Esophagus squamous epithelium (tissue), 4 donors: ENCODE measurements at regions not wholly inside any gene's neighbourhood (a gene's known extent, or its start where the extent isn't known, plus 50 kb on each side); places are given as distances from the start of the nearest gene placed in this dataset.

Experiments used
- POLR2A ChIP-seq, 4 donors: fragments of 450-650 bp; IDR thresholded peaks; one replicate each; pipeline ENCODE4 v1.6.1; 2017; ENCODE audit warnings: antibody characterized with exemption in 4 of 4, mild to moderate bottlenecking in 4 of 4, moderate library complexity in 3 of 4
- TF ChIP-seq, protein P1 (sequence below), 6 experiments: fragments of 450-650 bp in 4 of 6; fragments of 200-600 bp in 2 of 6; sonication (generic) in 2 of 6; IDR thresholded peaks; one replicate each; pipeline ENCODE4 v1.5.1; 2016 to 2019; ENCODE audit warnings: antibody characterized with exemption in 6 of 6, mild to moderate bottlenecking in 4 of 6, moderate library complexity in 4 of 6

DNA sequence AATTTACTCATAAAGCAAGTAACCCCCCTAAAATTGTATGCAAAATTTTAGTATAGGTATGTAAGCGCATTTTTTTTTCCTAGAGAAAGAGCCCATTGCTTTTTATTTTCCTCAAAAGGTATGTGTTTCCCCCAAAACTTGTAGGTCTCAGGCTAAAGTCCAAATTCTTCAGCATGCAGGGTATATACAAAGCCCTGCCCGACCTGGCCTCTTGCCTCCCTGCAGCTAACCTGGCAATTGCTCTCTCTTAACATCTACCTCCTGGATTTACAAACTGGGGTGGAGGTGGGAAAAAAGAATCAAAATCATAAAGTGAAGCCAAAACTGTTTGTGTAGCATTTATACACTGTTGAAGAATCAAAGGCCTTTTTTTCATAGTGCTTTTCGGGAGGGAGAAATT, 107.8 kb downstream of the KCNRG start:
- TF ChIP-seq, protein P1, sequence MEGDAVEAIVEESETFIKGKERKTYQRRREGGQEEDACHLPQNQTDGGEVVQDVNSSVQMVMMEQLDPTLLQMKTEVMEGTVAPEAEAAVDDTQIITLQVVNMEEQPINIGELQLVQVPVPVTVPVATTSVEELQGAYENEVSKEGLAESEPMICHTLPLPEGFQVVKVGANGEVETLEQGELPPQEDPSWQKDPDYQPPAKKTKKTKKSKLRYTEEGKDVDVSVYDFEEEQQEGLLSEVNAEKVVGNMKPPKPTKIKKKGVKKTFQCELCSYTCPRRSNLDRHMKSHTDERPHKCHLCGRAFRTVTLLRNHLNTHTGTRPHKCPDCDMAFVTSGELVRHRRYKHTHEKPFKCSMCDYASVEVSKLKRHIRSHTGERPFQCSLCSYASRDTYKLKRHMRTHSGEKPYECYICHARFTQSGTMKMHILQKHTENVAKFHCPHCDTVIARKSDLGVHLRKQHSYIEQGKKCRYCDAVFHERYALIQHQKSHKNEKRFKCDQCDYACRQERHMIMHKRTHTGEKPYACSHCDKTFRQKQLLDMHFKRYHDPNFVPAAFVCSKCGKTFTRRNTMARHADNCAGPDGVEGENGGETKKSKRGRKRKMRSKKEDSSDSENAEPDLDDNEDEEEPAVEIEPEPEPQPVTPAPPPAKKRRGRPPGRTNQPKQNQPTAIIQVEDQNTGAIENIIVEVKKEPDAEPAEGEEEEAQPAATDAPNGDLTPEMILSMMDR (IDR thresholded peaks at IDR 0.05) = no peak
- no peak for TF ChIP-seq POLR2A (IDR thresholded peaks at IDR 0.05)
